ENCODE measurements at regions not wholly inside any gene's neighbourhood (a gene's known extent, or its start where the extent isn't known, plus 50 kb on each side); places are given as distances from the start of the nearest gene placed in this dataset.

GRCh38 chr3:19093084-19093483 lies 55.2 kb upstream of the KCNH8 start:
- DNase-seq = no peak

DNA sequence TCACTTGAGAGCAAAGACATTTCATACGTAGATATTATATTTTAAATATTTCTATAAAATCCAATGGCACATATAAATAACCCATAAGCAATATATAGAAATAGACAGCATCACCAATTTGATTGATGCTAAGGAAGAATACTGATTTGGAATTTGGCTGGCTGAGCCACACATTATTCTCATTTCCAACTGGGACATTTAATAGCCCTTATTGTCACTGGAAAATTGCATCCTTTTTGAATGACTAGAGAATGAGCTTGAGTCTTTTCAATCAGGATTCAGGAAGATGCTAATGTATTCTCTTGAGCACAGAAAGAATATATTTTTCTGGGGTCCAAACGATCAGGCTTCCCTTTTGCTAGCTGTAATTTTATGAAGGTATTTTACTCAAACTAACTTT lies 70.9 kb upstream of the KCNH8 start:
- no peak for DNase-seq

GRCh38 chr3:19075037-19075436 lies 73.3 kb upstream of the KCNH8 start:
- DNase-seq = no peak

DNA sequence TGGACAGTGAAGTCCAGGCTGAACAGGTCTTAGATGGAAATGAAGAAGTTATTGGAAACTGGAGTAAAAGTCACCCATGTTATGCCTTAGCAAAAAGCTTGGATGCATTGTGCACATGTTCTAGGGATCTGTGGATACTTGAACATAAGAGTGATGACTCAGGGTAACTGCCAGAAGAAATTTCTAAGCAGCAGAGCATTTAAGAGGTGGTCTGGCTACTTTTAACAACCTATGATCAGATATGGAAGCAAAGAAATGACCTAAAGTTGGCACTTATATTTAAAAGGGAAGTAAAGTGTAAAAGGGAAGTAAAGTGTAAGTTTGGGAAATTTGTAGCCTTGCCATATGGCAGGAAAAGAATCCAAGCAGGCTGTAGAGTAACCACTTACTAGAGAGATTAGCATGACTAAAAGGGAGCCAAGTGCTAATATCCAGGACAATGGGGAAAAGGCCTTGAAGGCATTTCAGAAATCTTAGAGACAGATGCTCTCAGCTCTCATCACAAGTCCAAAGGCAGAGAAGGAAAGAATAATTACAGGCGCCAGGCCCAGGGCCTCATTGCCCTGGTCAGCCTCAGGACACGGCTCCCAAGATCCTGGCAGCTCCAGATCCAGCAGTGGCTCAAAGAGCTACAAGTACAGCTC lies 73.9 kb upstream of the KCNH8 start:
- no peak for DNase-seq

DNA sequence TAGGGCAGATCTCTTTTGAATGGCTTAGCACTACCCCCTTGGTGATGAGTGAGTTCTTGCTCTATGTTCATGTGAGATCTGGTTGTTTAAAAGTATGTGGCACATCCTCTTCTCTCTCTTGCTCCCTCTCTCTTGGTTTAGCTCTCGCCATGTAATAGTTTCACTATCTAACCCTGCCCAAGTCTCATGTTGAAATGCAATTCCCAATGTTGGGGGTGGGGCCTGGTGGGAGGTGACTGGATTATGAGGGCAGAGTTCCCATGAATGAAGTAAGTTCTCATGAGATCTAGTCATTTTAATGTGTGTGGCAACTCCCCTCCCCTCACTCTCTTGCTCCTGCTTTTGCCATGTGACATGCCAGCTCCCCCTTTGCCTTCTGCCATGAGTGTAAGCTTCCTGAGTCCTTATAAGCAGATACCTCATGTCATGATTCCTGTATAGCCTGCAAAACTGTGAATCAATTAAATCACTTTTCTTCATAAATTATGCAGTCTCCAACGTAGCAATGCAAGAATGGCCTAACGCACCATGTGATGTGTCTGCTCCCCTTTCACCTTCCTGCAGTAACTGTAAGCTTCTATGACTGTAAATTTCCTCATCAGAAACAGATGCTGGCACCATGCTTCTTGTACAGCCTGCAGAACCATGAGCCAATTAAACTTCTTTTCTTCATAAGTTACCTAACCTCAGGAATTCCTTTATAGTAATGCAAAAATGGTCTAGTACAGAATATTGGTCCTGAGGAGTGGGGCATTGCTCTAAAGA lies 74.8 kb upstream of the KCNH8 start:
- no peak for DNase-seq

GRCh38 chr3:19070325-19070724 lies 78.0 kb upstream of the KCNH8 start:
- DNase-seq = no peak

DNA sequence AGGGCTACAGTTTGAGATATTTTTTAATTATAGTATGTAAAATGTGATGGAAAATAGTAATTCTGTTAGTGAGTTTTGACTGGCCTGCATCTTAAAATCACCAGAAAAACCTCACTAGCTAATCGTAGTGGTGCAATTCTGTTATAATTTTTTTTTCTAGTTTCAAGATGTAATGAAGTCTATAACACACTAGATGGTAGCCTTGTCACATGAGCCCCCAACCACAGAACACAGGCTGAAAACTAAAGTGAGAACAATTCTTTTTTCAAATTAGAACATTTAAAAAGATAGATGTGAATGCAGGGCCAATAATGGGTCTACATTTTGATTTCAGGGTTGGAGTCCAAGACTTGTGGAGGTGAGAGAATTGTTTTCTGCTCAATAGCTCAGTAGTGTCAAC lies 83.3 kb upstream of the KCNH8 start:
- DNase-seq = no peak

GRCh38 chr3:19063936-19064335 lies 84.4 kb upstream of the KCNH8 start:
- no peak for DNase-seq

DNA sequence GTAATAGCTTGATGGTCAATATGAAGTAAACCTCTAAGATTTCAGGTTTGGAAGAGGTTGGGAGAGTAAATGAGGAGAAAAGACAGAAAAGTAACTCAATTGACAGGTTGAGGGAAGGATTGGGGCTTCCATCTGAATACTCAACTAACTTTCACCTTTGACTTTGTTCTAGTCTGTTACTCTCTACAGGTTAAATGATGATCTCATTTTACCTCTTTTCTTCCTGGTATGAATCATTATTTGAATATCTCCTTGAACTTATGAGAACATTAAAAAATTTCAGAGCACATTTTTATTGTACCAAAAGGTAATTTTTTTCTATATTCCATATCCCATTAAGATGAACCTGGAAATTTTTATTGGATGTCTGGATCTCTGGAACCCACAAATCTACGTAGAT lies 87.9 kb upstream of the KCNH8 start:
- no peak for DNase-seq

DNA sequence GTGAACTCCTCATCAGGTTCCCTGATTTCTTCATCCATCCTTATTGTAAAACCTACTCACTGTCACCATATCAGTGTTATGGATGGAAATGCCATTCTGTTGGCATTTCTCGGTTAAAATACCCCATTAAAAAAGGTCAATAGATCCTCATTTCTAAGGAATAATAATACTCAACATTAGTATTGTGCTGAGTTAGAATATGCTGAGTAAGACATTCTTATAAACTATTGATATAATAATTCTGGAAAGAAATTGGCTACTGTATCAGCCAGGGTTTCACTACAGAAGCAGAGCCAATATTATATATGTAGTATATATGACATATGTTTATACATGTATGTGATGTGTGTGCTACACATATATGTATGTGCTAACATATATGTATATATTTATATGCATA lies 95.4 kb upstream of the KCNH8 start:
- DNase-seq = no peak

GRCh38 chr3:19046440-19046839 lies 101.9 kb upstream of the KCNH8 start:
- DNase-seq = no peak

DNA sequence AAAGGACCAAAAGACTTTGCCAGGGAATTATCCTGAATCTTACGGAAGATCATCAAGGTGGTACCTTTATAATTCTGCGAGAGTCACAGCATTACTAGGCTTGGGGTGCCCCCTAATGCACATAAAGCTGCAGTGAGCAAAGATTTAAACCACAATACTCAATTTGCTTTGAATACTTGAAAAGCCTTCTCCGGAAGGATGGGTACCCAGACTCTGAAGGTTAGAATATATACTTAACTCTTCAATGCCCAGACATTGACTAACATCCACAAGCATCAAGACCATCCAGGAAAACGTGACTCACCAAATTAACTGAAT lies 117.8 kb upstream of the KCNH8 start:
- peak; percentile 16 for DNase-seq

- peak; percentile 8 for DNase-seq
Observed at GRCh38 chr3:19029837-19030521, 118.3 kb upstream of the KCNH8 start.

- no peak for DNase-seq
Observed at GRCh38 chr3:19025441-19025840, 122.9 kb upstream of the KCNH8 start.

DNA sequence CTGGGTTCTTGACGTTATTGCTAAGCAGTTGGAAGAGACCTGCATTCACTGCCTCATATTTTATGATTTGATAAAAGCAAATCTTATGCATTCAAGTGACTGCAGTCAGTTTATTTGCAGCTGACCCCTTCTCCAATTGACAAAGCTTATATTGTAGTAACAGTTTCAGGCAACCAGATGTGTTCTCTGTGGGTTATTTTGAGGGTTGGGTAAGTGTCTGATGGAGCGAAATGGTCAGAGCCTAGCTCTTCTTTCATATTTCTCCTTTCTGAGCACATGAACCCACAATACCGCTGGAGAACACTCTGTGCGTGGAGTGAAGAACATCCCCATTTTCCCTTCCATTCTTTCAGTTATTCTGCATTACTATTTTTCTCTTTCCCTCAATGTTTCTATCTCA lies 125.8 kb upstream of the KCNH8 start:
- DNase-seq = no peak

DNA sequence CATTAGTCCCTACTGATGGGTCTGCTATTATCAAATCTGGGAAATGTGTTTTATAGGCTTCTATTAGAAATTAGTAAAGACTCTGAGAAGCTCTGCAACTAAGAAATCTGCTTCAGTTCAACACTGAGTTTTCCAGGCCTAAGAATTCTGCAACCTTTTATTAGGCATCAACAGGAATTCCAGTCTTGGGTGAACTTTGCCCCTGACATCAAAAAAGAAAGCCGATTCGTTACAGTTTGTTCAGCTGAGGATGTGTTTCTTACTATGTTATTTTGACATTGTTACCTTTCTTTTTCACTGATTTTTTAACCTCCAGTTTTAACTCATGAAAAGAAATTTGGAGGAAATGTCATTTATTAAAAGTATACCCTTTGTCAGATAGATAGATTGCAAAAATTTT lies 131.5 kb upstream of the KCNH8 start:
- no peak for DNase-seq

GRCh38 chr3:19013879-19014278 lies 134.4 kb upstream of the KCNH8 start:
- no peak for DNase-seq

GRCh38 chr3:19012846-19013245 lies 135.5 kb upstream of the KCNH8 start:
- no peak for DNase-seq

DNA sequence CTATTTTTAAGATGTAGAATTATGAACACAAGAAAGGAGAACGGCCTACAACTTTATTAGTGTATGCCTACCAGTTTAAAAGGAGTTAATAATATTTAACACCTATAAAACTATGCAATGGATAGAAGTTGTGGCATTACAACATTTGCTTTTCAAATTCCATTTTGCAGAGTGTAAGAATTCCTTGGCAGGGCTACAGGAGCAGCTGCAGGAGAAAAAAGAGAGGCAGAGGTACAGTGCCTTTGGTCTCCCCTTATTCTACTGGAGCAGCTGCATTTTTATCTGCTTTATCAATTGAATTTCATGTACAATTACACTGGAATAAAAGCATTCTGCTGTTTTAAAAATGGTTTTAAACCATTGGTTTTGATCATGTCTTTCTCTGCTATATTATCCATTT lies 145.7 kb upstream of the KCNH8 start:
- DNase-seq = no peak

GRCh38 chr3:18998069-18998468 lies 150.2 kb upstream of the KCNH8 start:
- DNase-seq = no peak

DNA sequence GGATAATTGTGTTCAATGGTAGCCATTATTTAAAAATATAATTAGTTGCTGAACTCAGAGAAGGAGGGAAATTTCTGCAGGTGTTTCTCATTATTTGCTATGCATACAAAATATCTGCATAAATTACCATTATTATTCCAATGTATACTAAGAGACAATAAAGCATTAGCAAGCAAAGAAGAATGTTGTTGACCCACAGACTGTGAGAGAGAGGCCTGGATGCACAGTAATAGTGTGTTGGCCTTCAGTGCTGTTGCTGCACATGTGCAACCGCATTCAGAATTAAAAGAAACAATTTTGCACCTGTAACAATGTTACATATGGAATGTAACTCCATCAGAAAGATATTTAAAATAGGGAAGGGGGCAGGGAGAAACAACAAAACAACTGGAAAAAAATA lies 155.6 kb upstream of the KCNH8 start:
- DNase-seq = no peak

DNA sequence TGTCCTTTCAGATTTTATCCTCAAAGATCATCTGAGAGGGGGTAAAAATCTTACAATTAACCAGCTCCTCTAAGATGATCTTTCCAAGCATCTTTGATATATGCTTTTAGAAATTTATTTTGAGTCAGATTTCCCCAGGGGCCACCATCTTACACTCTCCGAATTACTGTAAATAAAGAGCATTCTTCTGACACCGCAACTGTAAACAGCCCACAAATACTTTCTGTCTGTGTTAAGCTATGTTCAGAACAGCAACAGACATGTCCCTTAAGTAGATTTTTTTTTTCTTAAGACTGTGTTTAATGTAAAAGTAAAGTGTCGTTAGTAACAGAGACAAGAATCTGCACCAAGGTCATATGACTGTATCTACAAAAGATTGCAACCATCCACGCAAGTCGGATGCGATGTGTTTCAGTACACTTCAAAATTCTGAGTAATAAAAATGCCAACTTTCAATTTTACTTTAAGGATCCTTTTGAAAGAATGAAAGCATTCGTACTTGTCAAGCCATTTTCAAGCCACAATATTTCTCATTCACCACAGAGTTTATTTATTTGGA lies 159.0 kb upstream of the KCNH8 start:
- DNase-seq = peak; percentile 32

DNA sequence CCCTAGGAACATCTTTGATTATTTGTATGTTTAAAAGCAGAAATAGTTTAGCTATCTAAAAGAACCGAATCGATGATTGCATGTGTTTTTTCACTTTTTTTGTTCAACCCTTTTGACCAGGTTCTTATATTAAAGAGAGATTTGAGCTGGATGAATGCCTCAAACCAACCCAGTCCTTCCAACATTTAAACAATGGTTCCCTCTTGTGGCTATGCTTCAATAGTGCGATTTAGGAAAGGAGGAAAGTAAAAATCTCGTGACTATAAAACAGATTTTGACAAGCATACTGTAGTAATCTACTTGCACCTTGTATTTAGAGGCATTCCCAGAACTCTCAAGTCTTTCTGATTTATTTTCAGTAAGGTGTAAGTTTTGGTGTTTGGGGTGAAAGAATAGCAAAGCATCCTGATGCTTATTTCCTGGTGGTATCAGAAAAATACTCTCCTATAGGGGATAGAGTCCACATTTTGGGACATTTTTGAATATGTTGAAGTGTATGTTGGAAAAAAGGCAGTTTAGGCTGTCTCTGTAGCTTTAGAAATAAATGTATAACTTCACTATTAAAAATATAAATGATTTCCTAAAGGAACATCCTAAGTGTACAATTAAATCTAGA lies 159.6 kb upstream of the KCNH8 start:
- no peak for DNase-seq

Measured in activated CD4-positive, alpha-beta T cell treated with anti-CD3 and anti-CD28 coated beads for 48 hours (primary cell).